Ovary (tissue), 7 donors: ENCODE measurements at regions not wholly inside any gene's neighbourhood (a gene's known extent, or its start where the extent isn't known, plus 50 kb on each side); places are given as distances from the start of the nearest gene placed in this dataset.

Source experiments
- DNase-seq, 5 donors: peaks; one replicate each; pipeline ENCODE4 v3.0.0-alpha.2; 2019 to 2020
- H3K27ac ChIP-seq, 2 donors: fragments of 200-600 bp; one replicate each; pipeline versions ENCODE4 v1.5.1 to v1.8.0; 2019 to 2022
- H3K27me3 ChIP-seq: fragments of 200-600 bp; one replicate; pipeline ENCODE4 v1.8.0; 2022
- H3K36me3 ChIP-seq: fragments of 200-600 bp; sonication (generic); one replicate; pipeline ENCODE4 v1.5.1; 2019
- H3K4me1 ChIP-seq: one replicate; pipeline ENCODE4 v1.8.1; 2013; ENCODE audit warnings: mild to moderate bottlenecking, moderate library complexity; ENCODE audit not compliant: insufficient read depth
- H3K4me3 ChIP-seq: fragments of 200-600 bp; sonication (generic); one replicate; pipeline ENCODE4 v1.5.1; 2017
- H3K9me3 ChIP-seq, 2 donors: fragments of 200-600 bp in 1 of 2; sonication (generic) in 1 of 2; one replicate each; pipeline versions ENCODE4 v1.5.1 to v1.8.1; 2013 to 2019; ENCODE audit warnings: mild to moderate bottlenecking in 1 of 2, moderate library complexity in 1 of 2
- CTCF ChIP-seq, 3 donors: fragments of 450-650 bp in 2 of 3; fragments of 200-600 bp in 1 of 3; IDR thresholded peaks; one replicate each; pipeline versions ENCODE4 v1.5.1 to v1.8.0; 2016 to 2022; ENCODE audit warnings: antibody characterized with exemption in 3 of 3, mild to moderate bottlenecking in 1 of 3
- EP300 ChIP-seq: sonication (generic); formaldehyde crosslinking; IDR thresholded peaks from one replicate; pipeline ENCODE4 v1.6.1; 2017; ENCODE audit warnings: antibody characterized with exemption
- POLR2A ChIP-seq: fragments of 450-650 bp; IDR thresholded peaks from one replicate; pipeline ENCODE4 v1.6.1; 2017; ENCODE audit warnings: antibody characterized with exemption, mild to moderate bottlenecking, moderate library complexity
- WGBS, 3 donors: extraction: QIAGEN DNeasy Blood & Tissue Kit in 1 of 3; methylation state at CpG; one replicate each; pipeline versions ENCODE4 v1.1.5 to v1.1.7; 2013 to 2017; 5-methylcytosine and 5-hydroxymethylcytosine counted together
- intact Hi-C, 4 donors: fragments of 100-400 bp; cut with DNase I; formaldehyde crosslinking; loops; one replicate each; pipeline versions ENCODE4 v1.11.0 to v1.15.1; 2022 to 2023
- donor health status: DM: no; HTN: no; CAD: no; lungs with moderate emphysema.
- donor health status: DM: no; HTN: no; CAD: no.
- donor health status: Bipolar disorder and iron deficiency.
- donor health status: DM: no; HTN: no; CAD: no.
- donor health status: DM: yes; HTN: yes; CAD: no.

DNA sequence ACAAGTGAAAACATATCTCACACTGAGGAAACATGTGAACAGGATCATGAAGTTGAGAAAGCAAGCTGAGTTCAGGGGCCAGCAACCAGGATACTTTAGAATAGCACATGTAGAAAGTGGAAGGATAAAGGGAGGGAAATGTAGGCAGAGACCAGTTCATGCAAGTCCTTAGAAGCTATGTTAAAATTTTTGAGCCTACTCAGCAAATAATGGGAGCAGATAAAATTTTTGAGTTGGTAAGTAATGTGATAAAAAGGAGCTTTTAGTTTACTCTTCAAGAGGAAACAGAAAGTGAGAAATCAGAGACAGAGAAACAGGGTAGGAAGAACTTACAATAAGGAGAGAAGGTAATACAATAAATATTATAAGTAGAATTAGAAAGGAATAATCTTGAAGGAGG, 105.6 kb upstream of the ZBTB20 start:
- intact Hi-C loops, result no loop called here
- no peak for DNase-seq
- Histone ChIP-seq H3K4me3 (no peak overlapping the region), H3K27me3 (no peaks in the 10 kb centered on the region), H3K27ac (no peak overlapping the region), H3K9me3 (no peaks in the 10 kb centered on the region), H3K4me1 (no peaks in the 10 kb centered on the region), H3K36me3 (no peaks in the 10 kb centered on the region)
- no peak for TF ChIP-seq CTCF (IDR thresholded peaks at IDR 0.05)
- no peak for TF ChIP-seq POLR2A
- TF ChIP-seq EP300, result no peak

GRCh38 chr3:115254492-115255196, 107.6 kb upstream of the ZBTB20 start:
- 88 to 89% (median 88%) methylated on average over 23 of the region's 23 CpGs for WGBS, 3 donors
- DNase-seq, result no peak
- H3K4me1 ChIP-seq, result no peaks in the 10 kb centered on the region
- H3K9me3 ChIP-seq, result no peaks in the 10 kb centered on the region
- H3K36me3 ChIP-seq, result no peaks in the 10 kb centered on the region
- no peak overlapping the region for H3K27ac ChIP-seq
- no peak overlapping the region for H3K4me3 ChIP-seq
- no peaks in the 10 kb centered on the region for H3K27me3 ChIP-seq
- intact Hi-C loops, result no loop called here
- no peak for TF ChIP-seq EP300
- no peak for TF ChIP-seq CTCF (IDR thresholded peaks at IDR 0.05)
- no peak for TF ChIP-seq POLR2A

- intact Hi-C loops, result no loop called here
- TF ChIP-seq POLR2A (no peak), EP300 (no peak), CTCF (IDR thresholded peaks at IDR 0.05) (no peak)
- Histone ChIP-seq H3K36me3 (no peaks in the 10 kb centered on the region), H3K4me1 (no peaks in the 10 kb centered on the region), H3K27ac (no peak overlapping the region), H3K4me3 (no peak overlapping the region), H3K9me3 (no peaks in the 10 kb centered on the region), H3K27me3 (no peaks in the 10 kb centered on the region)
- DNase-seq, result no peak
- WGBS, 3 donors, result 93 to 97% (median 96%) methylated on average over 10 of the region's 10 CpGs
These were observed 108.1 kb upstream of the ZBTB20 start for GRCh38 chr3:115255197-115255585.

DNA sequence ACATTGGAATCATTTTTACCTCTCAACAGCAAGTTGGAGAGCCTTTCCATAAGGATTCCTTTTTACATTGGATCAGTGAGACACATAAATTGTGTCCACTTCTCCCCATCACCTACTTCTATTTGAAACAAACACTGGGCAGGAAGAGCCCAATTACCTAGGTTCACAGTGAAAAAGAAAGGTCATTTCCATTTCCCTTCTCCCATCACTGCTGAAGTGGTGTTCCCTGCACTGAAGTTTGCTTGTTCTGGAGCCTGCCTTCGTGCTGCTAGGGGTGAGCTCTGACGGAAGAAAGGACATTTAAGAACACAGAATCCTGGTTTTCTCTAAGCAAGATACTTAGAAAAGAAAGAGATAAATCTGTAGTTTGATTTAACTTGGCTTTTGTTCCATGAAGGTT, 123.8 kb upstream of the ZBTB20 start:
- no peak for DNase-seq
- H3K9me3 ChIP-seq, result no peaks in the 10 kb centered on the region
- H3K4me1 ChIP-seq, result peaks cover 3% of the 10 kb centered on the region
- 83 to 94% (median 90%) methylated on average over 2 of the region's 2 CpGs for WGBS, 3 donors
- no peaks in the 10 kb centered on the region for H3K36me3 ChIP-seq
- intact Hi-C loops, result no loop called here
- no peak overlapping the region for H3K4me3 ChIP-seq
- no peak overlapping the region for H3K27ac ChIP-seq
- no peaks in the 10 kb centered on the region for H3K27me3 ChIP-seq
- TF ChIP-seq CTCF (IDR thresholded peaks at IDR 0.05) (no peak), POLR2A (no peak), EP300 (no peak)
